Endothelial cell of umbilical vein (primary cell): ENCODE measurements at regions not wholly inside any gene's neighbourhood (a gene's known extent, or its start where the extent isn't known, plus 50 kb on each side); places are given as distances from the start of the nearest gene placed in this dataset.

ENCODE experiments used
- BruUV-seq: library from RNA; stranded (reverse); fragments of 400-500 nt; replicated peaks from 2 replicates; lab custom pipeline; 2021; lab: Mats Ljungman, UMichigan
- CTCF ChIA-PET: fragments of 300-600, 350-600 bp; sonication (Branson Sonifier 250); formaldehyde crosslinking; loops from one replicate; lab custom pipeline; 2021; ENCODE audit warnings: antibody characterized with exemption, inconsistent platforms; lab: Charles Lee
- POLR2A ChIA-PET: fragments of 300-600, 350-600 bp; sonication (Branson Sonifier 250); formaldehyde crosslinking; loops from one replicate; lab custom pipeline; 2021; ENCODE audit warnings: antibody characterized with exemption, inconsistent platforms; lab: Charles Lee
- DNase-seq: peaks from one replicate; pipeline ENCODE4 v3.0.0-alpha.2; 2011; ENCODE audit warnings: low read depth, low spot score
- FAIRE-seq: peaks from 2 replicates; lab custom pipeline; 2011; peaks lifted over from hg19 to GRCh38; lab: Jason Lieb, UNC
- H2AFZ ChIP-seq: 2 replicates; pipeline ENCODE4 v1.6.0; 2012; ENCODE audit warnings: low read depth, low read length, control low read depth, inconsistent platforms
- H3K27ac ChIP-seq: 2 replicates; pipeline ENCODE4 v1.5.1; 2011; ENCODE audit warnings: low read depth, mild to moderate bottlenecking, control low read depth, low read length, moderate library complexity; ENCODE audit not compliant: insufficient read depth
- H3K27me3 ChIP-seq, 2 experiments: 2 replicates each; pipeline versions ENCODE4 v1.6.0 to v1.6.1; 2011; ENCODE audit warnings: low read length in 2 of 2, mixed read lengths in 1 of 2; ENCODE audit not compliant: control insufficient read depth in 2 of 2, insufficient read depth in 2 of 2
- H3K36me3 ChIP-seq, 2 experiments: 2 replicates in 1 of 2; 3 replicates in 1 of 2; pipeline ENCODE4 v1.5.1; 2011; ENCODE audit warnings: low read length in 2 of 2, mild to moderate bottlenecking in 1 of 2, moderate library complexity in 1 of 2; ENCODE audit not compliant: control insufficient read depth in 2 of 2, insufficient read depth in 2 of 2; ENCODE audit errors: extremely low read depth in 1 of 2
- H3K4me1 ChIP-seq: 3 replicates; pipeline ENCODE4 v1.5.1; 2011; ENCODE audit warnings: mild to moderate bottlenecking, low read length; ENCODE audit not compliant: control insufficient read depth, insufficient read depth; ENCODE audit errors: extremely low read depth
- H3K4me2 ChIP-seq: 2 replicates; pipeline ENCODE4 v1.6.1; 2011; ENCODE audit warnings: low read length, control low read depth, mixed read lengths; ENCODE audit not compliant: insufficient read depth
- H3K4me3 ChIP-seq, 3 experiments: fragments of 200-600 bp in 1 of 3; sonication (generic), shearing (Covaris generic) in 1 of 3; replicated peaks in 1 of 3; 2 replicates each; pipeline ENCODE4 v1.5.1; 2011 to 2016; ENCODE audit warnings: control low read depth in 3 of 3, low read length in 3 of 3, mild to moderate bottlenecking in 2 of 3, inconsistent platforms in 1 of 3, low read depth in 1 of 3, moderate library complexity in 1 of 3; ENCODE audit not compliant: insufficient read depth in 1 of 3
- H3K79me2 ChIP-seq: 2 replicates; pipeline ENCODE4 v1.6.0; 2012; ENCODE audit warnings: low read length, inconsistent platforms; ENCODE audit not compliant: control insufficient read depth, insufficient read depth
- H3K9ac ChIP-seq: replicated peaks from 2 replicates; pipeline ENCODE3; 2011; ENCODE audit warnings: low read length, control low read depth; ENCODE audit not compliant: insufficient read depth; ENCODE audit errors: extremely low read depth
- H3K9me1 ChIP-seq: replicated peaks from 3 replicates; pipeline ENCODE4 v1.6.0; 2011; ENCODE audit warnings: mild to moderate bottlenecking, low read length; ENCODE audit not compliant: control insufficient read depth, insufficient read depth; ENCODE audit errors: extremely low read depth
- H3K9me3 ChIP-seq: replicated peaks from 2 replicates; pipeline ENCODE4 v1.5.1; 2012; ENCODE audit warnings: low read length, inconsistent platforms; ENCODE audit not compliant: control insufficient read depth, insufficient read depth
- H4K20me1 ChIP-seq: replicated peaks from 2 replicates; pipeline ENCODE3; 2011; ENCODE audit warnings: mild to moderate bottlenecking, low read length; ENCODE audit not compliant: control insufficient read depth, insufficient read depth; ENCODE audit errors: extremely low read depth
- CTCF ChIP-seq, 2 donors: IDR thresholded peaks; 1 replicate in 1 of 2; 2 replicates in 1 of 2; pipeline ENCODE4 v1.5.1; 2011; ENCODE audit warnings: low read length in 2 of 2, mild to moderate bottlenecking in 2 of 2, moderate library complexity in 2 of 2, control low read depth in 1 of 2, inconsistent platforms in 1 of 2, low read depth in 1 of 2; ENCODE audit not compliant: insufficient read depth in 1 of 2; ENCODE audit errors: extremely low read depth in 1 of 2
- EZH2 ChIP-seq: IDR thresholded peaks from 2 replicates; pipeline ENCODE4 v1.6.1; 2012; ENCODE audit warnings: borderline replicate concordance, low read depth, mild to moderate bottlenecking, moderate library complexity, low read length, inconsistent platforms; ENCODE audit not compliant: severe bottlenecking
- FOS ChIP-seq: IDR thresholded peaks from 2 replicates; pipeline ENCODE4 v1.6.1; 2011; ENCODE audit warnings: mild to moderate bottlenecking, low read length, moderate library complexity, borderline replicate concordance; ENCODE audit not compliant: insufficient read depth
- GATA2 ChIP-seq: IDR thresholded peaks from 2 replicates; pipeline ENCODE4 v1.7.0; 2011; ENCODE audit warnings: low read depth, mild to moderate bottlenecking, moderate library complexity, mixed read lengths, low read length; ENCODE audit not compliant: insufficient read length, insufficient read depth
- JUN ChIP-seq: IDR thresholded peaks from 2 replicates; pipeline ENCODE4 v1.6.1; 2011; ENCODE audit warnings: borderline replicate concordance, low read depth; ENCODE audit not compliant: insufficient read length, insufficient read depth
- MAX ChIP-seq: IDR thresholded peaks from 2 replicates; pipeline ENCODE4 v1.6.1; 2011; ENCODE audit not compliant: insufficient read depth, insufficient read length
- MYC ChIP-seq: IDR thresholded peaks from one replicate; pipeline ENCODE4 v1.6.1; 2011; ENCODE audit warnings: mild to moderate bottlenecking, low read depth, low read length
- POLR2A ChIP-seq: IDR thresholded peaks from 2 replicates; pipeline ENCODE4 v1.6.1; 2012; ENCODE audit warnings: low read depth, mild to moderate bottlenecking, control low read depth, low read length
- POLR2AphosphoS5 ChIP-seq: IDR thresholded peaks from 2 replicates; pipeline ENCODE4 v1.6.1; 2012; ENCODE audit warnings: low read depth, mild to moderate bottlenecking, control low read depth, low read length, moderate library complexity; ENCODE audit not compliant: insufficient read depth
- dilution Hi-C: fragments of 300-500 bp; cut with MboI; formaldehyde crosslinking; loops from one replicate; pipeline ENCODE4 v1.15.0; 2019; ENCODE audit warnings: low sequenced_read_pairs; ENCODE audit not compliant: extremely low pct_ligation_motif_present
- intact Hi-C: fragments of 100-400 bp; cut with micrococcal nuclease; formaldehyde crosslinking; loops from one replicate; pipeline ENCODE4 v1.10.0; 2022

GRCh38 chr7:139168479-139168878 lies 59.0 kb upstream of the ZC3HAV1 start:
- no peak overlapping the region for H2AFZ ChIP-seq
- no peaks in the 10 kb centered on the region for H3K79me2 ChIP-seq
- no peaks in the 10 kb centered on the region for H3K36me3 ChIP-seq
- POLR2A ChIA-PET: no interaction called here
- H3K4me1 ChIP-seq: no peaks in the 10 kb centered on the region
- no peak overlapping the region for H3K4me2 ChIP-seq
- H3K9me3 ChIP-seq: no peaks in the 10 kb centered on the region
- dilution Hi-C loops: no loop called here
- no peak overlapping the region for H3K27ac ChIP-seq
- no peak for FAIRE-seq
- H3K27me3 ChIP-seq: no peaks in the 10 kb centered on the region
- intact Hi-C loops: no loop called here
- H3K9me1 ChIP-seq: no peaks in the 10 kb centered on the region
- CTCF ChIA-PET: interaction anchor here (2.0 kb wide), 1 partner anchor 12 kb away, joined by 5 read pairs; no protein-coding TSS in a partner anchor
- no peak for TF ChIP-seq MYC
- no peak for TF ChIP-seq POLR2A
- no peak for TF ChIP-seq POLR2AphosphoS5
- no peak for TF ChIP-seq JUN
- no peak for TF ChIP-seq CTCF (IDR thresholded peaks at IDR 0.05; ENCODE audit: extremely low read depth in 1 of 2, insufficient read depth in 1 of 2, low read depth in 1 of 2, low read length in 2 of 2)
- no peak for TF ChIP-seq GATA2
- no peak for TF ChIP-seq MAX
- TF ChIP-seq FOS: no peak
- TF ChIP-seq EZH2: no peak
- BruUV-seq: no TSS peak
- no peak for DNase-seq
- no peak overlapping the region for H3K9ac ChIP-seq
- H3K4me3 ChIP-seq: no peak overlapping the region
- H4K20me1 ChIP-seq: no peaks in the 10 kb centered on the region
